ENCODE measurements at regions not wholly inside any gene's neighbourhood (a gene's known extent, or its start where the extent isn't known, plus 50 kb on each side); places are given as distances from the start of the nearest gene placed in this dataset.

DNA sequence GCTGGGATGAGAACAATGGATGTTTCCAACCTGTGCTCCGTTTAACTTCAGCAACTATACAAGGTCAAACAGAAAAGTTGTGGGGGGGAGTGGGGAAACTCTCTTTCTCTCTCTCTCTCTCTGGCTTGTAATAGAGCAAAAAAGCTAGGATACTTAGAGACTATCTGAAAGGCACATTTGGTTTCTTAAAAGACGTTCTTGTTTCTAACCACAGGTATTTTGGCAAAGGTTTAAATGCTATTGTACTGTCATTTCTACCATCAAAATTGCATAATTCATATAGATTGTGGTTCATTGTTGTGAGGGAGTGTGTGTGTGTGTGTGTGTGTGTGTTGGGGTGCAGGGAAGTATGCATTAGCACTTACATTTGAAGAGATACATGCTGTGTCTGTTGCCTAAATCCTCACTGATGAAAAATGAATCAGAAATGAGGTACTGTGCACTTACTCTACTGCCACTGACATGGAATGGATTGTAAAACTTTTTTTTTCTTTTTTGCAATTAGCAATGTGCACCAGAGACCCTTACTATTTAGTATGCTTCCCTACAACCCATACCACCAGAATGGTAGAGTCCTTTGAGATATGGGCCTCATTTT lies 841.0 kb upstream of the PIK3C3 start:
- TF ChIP-seq, protein P1, sequence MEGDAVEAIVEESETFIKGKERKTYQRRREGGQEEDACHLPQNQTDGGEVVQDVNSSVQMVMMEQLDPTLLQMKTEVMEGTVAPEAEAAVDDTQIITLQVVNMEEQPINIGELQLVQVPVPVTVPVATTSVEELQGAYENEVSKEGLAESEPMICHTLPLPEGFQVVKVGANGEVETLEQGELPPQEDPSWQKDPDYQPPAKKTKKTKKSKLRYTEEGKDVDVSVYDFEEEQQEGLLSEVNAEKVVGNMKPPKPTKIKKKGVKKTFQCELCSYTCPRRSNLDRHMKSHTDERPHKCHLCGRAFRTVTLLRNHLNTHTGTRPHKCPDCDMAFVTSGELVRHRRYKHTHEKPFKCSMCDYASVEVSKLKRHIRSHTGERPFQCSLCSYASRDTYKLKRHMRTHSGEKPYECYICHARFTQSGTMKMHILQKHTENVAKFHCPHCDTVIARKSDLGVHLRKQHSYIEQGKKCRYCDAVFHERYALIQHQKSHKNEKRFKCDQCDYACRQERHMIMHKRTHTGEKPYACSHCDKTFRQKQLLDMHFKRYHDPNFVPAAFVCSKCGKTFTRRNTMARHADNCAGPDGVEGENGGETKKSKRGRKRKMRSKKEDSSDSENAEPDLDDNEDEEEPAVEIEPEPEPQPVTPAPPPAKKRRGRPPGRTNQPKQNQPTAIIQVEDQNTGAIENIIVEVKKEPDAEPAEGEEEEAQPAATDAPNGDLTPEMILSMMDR (IDR thresholded peaks at IDR 0.05; ENCODE audit: extremely low read depth, insufficient read depth, missing control alignments): no peak
- no peak for DNase-seq (ENCODE audit: low spot score)
- in situ Hi-C loops (cut with MboI; ENCODE audit: low pct_unique_long_range_greater_than_20kb, low sequenced_read_pairs, unreplicated experiment): no loop called here

GRCh38 chr18:41099451-41099850 lies 855.6 kb upstream of the PIK3C3 start:
- no peak for DNase-seq (ENCODE audit: low spot score)
- TF ChIP-seq, protein P1 (IDR thresholded peaks at IDR 0.05; ENCODE audit: extremely low read depth, insufficient read depth, missing control alignments): no peak
- in situ Hi-C loops (cut with MboI; ENCODE audit: low pct_unique_long_range_greater_than_20kb, low sequenced_read_pairs, unreplicated experiment): no loop called here

DNA sequence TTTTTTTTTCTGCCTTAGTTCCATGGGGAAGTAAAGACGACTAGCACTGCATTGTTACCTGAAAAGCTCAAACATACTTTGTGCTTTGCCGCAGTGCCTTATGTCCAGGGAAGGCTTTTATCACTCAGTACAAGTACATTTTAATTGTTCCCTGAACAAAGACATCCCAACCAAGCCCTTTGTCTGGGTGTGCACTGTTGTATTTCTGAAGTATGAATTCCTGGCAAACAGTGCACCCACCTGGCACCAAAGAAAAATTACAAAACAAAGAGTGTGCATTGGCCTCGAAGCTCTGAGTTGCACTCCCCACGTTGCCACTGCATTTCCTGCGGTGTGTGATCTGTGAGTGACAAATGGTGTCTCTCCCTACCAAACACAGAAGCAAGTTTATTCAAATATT lies 858.5 kb upstream of the PIK3C3 start:
- in situ Hi-C loops (cut with MboI; ENCODE audit: low pct_unique_long_range_greater_than_20kb, low sequenced_read_pairs, unreplicated experiment): no loop called here
- DNase-seq (ENCODE audit: low spot score): no peak
- TF ChIP-seq, protein P1 (IDR thresholded peaks at IDR 0.05; ENCODE audit: extremely low read depth, insufficient read depth, missing control alignments): no peak

GRCh38 chr18:41077076-41077475 lies 878.0 kb upstream of the PIK3C3 start:
- DNase-seq (ENCODE audit: low spot score): no peak
- TF ChIP-seq, protein P1 (IDR thresholded peaks at IDR 0.05; ENCODE audit: extremely low read depth, insufficient read depth, missing control alignments): no peak
- in situ Hi-C loops (cut with MboI; ENCODE audit: low pct_unique_long_range_greater_than_20kb, low sequenced_read_pairs, unreplicated experiment): no loop called here

DNA sequence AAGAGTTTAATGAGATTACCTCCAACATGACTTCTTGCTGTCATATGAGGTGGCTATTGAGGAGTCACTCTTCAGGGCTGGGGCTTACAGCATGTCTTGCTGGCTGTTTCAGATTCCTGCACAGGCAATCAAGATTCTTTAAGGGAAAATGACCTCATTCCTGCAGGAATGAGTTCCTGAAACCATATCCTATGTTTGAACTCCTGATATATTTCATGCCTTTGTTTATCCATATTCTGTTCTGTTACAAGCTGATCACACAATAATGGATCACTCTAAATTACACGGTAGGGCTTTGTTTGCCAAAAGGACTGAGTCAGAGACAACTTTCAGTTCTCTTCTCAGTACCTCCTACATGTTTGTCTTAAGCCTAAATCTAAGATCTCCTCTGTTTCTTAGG lies 879.8 kb upstream of the PIK3C3 start:
- in situ Hi-C loops (cut with MboI; ENCODE audit: low pct_unique_long_range_greater_than_20kb, low sequenced_read_pairs, unreplicated experiment): no loop called here
- DNase-seq (ENCODE audit: low spot score): no peak
- TF ChIP-seq, protein P1 (IDR thresholded peaks at IDR 0.05; ENCODE audit: extremely low read depth, insufficient read depth, missing control alignments): no peak

DNA sequence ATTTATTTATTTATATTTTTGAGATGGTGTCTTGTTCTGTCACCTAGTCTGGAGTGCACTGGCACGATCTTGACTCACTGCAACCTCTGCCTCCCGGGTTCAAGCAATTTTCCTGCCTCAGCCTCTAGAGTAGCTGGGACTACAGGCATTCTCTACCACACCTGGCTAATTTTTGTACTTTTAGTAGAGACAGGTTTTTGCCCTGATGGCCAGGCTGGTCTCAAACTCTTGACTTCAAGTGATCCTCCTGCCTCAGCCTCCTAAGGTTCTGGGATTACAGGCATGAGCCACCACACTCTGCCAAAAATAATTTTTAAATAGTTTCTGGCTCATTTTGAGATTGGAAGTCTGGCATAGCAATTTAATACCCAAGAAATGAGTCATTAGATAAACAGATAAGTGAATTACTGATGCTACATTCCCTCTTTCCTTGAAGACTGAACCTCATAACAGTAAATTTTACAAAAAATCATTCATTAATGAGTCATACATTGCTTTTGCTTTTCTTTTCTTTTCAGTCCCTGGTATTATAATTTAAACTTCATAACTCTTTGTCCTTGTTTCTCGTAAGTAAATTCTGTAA lies 881.6 kb upstream of the PIK3C3 start:
- in situ Hi-C loops (cut with MboI; ENCODE audit: low pct_unique_long_range_greater_than_20kb, low sequenced_read_pairs, unreplicated experiment): no loop called here
- TF ChIP-seq, protein P1 (IDR thresholded peaks at IDR 0.05; ENCODE audit: extremely low read depth, insufficient read depth, missing control alignments): no peak
- DNase-seq (ENCODE audit: low spot score): no peak
